Ascending aorta (tissue), 2 donors: ENCODE measurements at regions not wholly inside any gene's neighbourhood (a gene's known extent, or its start where the extent isn't known, plus 50 kb on each side); places are given as distances from the start of the nearest gene placed in this dataset.
A peak's percentile ranks its signal among the peaks of the same experiment; 100 is the strongest.

Source experiments
- DNase-seq, 2 donors: peaks; one replicate each; pipeline ENCODE4 v3.0.0-alpha.2; 2019; ENCODE audit warnings: low spot score in 2 of 2
- H3K27ac ChIP-seq, 2 donors: fragments of 200-600 bp; sonication (generic); one replicate each; pipeline ENCODE4 v1.5.1; 2016 to 2017; ENCODE audit warnings: mild to moderate bottlenecking in 1 of 2
- H3K27me3 ChIP-seq: fragments of 200-600 bp; sonication (generic); one replicate; pipeline ENCODE4 v1.5.1; 2017
- H3K36me3 ChIP-seq, 2 donors: fragments of 200-600 bp; sonication (generic); one replicate each; pipeline ENCODE4 v1.5.1; 2016
- H3K4me1 ChIP-seq, 2 donors: fragments of 200-600 bp; sonication (generic); one replicate each; pipeline ENCODE4 v1.5.1; 2016 to 2017; ENCODE audit warnings: mild to moderate bottlenecking in 1 of 2
- H3K4me3 ChIP-seq, 2 donors: fragments of 200-600 bp; sonication (generic); one replicate each; pipeline ENCODE4 v1.5.1; 2016 to 2017; ENCODE audit warnings: mild to moderate bottlenecking in 1 of 2
- H3K9me3 ChIP-seq, 2 donors: fragments of 200-600 bp; sonication (generic); one replicate each; pipeline ENCODE4 v1.5.1; 2016
- intact Hi-C: fragments of 100-400 bp; cut with DNase I; formaldehyde crosslinking; loops from one replicate; pipeline ENCODE4 v1.15.1; 2023
- TF ChIP-seq, protein P1 (sequence below), 3 experiments: fragments of 200-600 bp in 2 of 3; fragments of 450-650 bp in 1 of 3; sonication (generic) in 2 of 3; IDR thresholded peaks; one replicate each; pipeline ENCODE4 v1.5.1; 2016 to 2019; ENCODE audit warnings: antibody characterized with exemption in 3 of 3, mild to moderate bottlenecking in 1 of 3, moderate library complexity in 1 of 3

DNA sequence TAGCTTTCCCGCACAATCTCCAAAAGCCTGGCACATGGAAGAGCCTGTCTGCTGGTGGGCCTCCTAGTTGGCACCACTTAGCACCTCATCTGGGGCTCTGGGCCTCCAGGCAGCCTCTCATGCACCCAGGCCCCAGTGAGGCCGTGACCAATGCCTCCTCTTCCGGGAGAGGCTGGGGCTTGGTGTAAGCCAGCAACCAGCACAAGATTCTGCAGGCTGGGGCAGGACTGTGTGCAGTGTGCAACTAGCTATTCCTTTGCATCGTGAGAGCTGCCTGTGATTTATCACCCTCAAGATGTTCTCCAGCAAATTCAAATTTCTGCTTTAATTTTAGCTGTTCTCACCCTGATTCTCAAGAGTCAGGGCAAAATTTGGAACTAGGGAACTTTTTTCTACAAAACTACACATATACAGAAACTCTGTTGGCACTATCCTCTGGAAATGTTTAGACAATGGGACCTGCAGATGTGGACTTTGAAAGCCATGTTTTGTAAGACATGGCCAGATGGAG lies 603.7 kb upstream of the MKI67 start:
- no peaks in the 10 kb centered on the region for H3K27me3 ChIP-seq
- H3K4me3 ChIP-seq, result no peak overlapping the region
- H3K36me3 ChIP-seq, result no peaks in the 10 kb centered on the region
- H3K27ac ChIP-seq, result no peak overlapping the region
- intact Hi-C loops, result no loop called here
- peak in 1 of 2 donors; percentile 19 for DNase-seq
- no peaks in the 10 kb centered on the region for H3K9me3 ChIP-seq
- TF ChIP-seq, protein P1, sequence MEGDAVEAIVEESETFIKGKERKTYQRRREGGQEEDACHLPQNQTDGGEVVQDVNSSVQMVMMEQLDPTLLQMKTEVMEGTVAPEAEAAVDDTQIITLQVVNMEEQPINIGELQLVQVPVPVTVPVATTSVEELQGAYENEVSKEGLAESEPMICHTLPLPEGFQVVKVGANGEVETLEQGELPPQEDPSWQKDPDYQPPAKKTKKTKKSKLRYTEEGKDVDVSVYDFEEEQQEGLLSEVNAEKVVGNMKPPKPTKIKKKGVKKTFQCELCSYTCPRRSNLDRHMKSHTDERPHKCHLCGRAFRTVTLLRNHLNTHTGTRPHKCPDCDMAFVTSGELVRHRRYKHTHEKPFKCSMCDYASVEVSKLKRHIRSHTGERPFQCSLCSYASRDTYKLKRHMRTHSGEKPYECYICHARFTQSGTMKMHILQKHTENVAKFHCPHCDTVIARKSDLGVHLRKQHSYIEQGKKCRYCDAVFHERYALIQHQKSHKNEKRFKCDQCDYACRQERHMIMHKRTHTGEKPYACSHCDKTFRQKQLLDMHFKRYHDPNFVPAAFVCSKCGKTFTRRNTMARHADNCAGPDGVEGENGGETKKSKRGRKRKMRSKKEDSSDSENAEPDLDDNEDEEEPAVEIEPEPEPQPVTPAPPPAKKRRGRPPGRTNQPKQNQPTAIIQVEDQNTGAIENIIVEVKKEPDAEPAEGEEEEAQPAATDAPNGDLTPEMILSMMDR (IDR thresholded peaks at IDR 0.05), result no peak
- H3K4me1 ChIP-seq, result no peaks in the 10 kb centered on the region

DNA sequence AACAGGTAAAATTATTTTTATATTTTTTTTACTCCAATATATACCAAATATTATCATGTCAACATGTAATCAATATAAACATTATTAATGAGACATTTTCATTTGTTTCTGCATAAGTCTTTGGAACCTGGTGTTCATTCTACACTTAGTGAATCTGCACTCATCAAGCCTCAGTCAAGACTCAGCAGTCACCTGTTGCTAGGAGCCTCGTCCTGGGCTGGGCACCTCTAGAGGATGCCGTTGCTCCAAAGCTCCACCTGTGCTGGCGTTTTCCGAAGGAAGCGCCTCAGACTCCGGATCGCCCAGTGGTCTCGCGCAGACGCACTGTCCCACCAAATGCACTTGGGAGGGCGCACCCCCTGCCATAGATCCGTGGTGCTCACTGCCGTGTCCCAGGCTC lies 604.7 kb upstream of the MKI67 start:
- no peak overlapping the region for H3K27ac ChIP-seq
- no peaks in the 10 kb centered on the region for H3K27me3 ChIP-seq
- no peaks in the 10 kb centered on the region for H3K9me3 ChIP-seq
- intact Hi-C loops, result no loop called here
- no peaks in the 10 kb centered on the region for H3K36me3 ChIP-seq
- no peaks in the 10 kb centered on the region for H3K4me1 ChIP-seq
- DNase-seq, result no peak
- TF ChIP-seq, protein P1 (IDR thresholded peaks at IDR 0.05), result no peak
- H3K4me3 ChIP-seq, result no peak overlapping the region

DNA sequence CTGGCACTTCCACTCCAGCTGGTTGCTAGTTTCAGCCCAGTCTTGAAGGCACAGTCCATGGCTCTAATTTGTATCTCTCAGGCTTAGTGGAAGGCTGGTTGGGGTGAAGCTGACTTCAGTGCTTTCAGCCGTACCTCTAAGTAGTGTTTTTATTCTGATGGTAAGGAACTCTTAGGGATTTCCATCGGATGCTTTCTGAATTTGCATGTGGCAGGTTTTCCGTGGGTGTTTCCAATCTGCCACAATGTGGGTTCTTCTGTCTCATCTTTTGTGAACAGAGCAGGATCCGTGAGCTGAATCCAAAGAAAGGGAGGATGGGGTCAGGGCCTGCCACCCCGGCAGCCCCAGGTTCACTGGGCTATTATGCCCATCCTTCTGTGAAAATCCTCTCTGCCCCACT lies 607.9 kb upstream of the MKI67 start:
- intact Hi-C loops, result no loop called here
- Histone ChIP-seq H3K9me3 (no peaks in the 10 kb centered on the region), H3K4me1 (no peaks in the 10 kb centered on the region), H3K27ac (no peak overlapping the region), H3K36me3 (no peaks in the 10 kb centered on the region), H3K27me3 (no peaks in the 10 kb centered on the region), H3K4me3 (no peak overlapping the region)
- TF ChIP-seq, protein P1 (IDR thresholded peaks at IDR 0.05), result no peak
- no peak for DNase-seq

DNA sequence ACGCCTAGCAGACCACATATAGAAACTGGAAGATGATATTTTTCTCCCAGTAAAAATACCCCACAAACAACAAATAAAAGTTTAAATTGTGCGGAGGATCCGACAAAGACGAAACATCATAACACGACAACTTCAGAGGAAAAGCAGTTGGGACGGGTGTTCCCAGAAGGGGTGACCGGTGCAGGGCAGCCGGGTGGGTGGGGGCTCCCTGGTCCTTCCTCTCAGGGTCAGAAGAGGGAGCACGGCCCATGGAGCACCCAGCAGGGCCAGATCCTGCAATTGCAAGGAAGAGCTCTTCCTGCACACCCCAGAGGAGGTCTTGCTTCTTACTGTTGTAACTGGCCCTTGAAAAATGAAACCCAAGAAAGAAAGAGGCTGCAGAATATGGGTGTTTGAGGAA lies 608.5 kb upstream of the MKI67 start:
- Histone ChIP-seq H3K27me3 (no peaks in the 10 kb centered on the region), H3K9me3 (no peaks in the 10 kb centered on the region), H3K27ac (no peak overlapping the region), H3K36me3 (no peaks in the 10 kb centered on the region), H3K4me1 (no peaks in the 10 kb centered on the region), H3K4me3 (no peak overlapping the region)
- DNase-seq, result no peak
- intact Hi-C loops, result no loop called here
- TF ChIP-seq, protein P1 (IDR thresholded peaks at IDR 0.05), result no peak

- TF ChIP-seq, protein P1 (IDR thresholded peaks at IDR 0.05), result no peak
- no peak overlapping the region for H3K4me3 ChIP-seq
- no peak for DNase-seq
- intact Hi-C loops, result no loop called here
- H3K36me3 ChIP-seq, result no peaks in the 10 kb centered on the region
- H3K27ac ChIP-seq, result no peak overlapping the region
- no peaks in the 10 kb centered on the region for H3K4me1 ChIP-seq
- H3K9me3 ChIP-seq, result no peaks in the 10 kb centered on the region
- H3K27me3 ChIP-seq, result no peaks in the 10 kb centered on the region
Measured at GRCh38 chr10:128735996-128736395, 609.8 kb upstream of the MKI67 start.

GRCh38 chr10:128738386-128738915 lies 612.2 kb upstream of the MKI67 start:
- no peaks in the 10 kb centered on the region for H3K4me1 ChIP-seq
- TF ChIP-seq, protein P1 (IDR thresholded peaks at IDR 0.05), result no peak
- DNase-seq, result no peak
- H3K36me3 ChIP-seq, result no peaks in the 10 kb centered on the region
- H3K27me3 ChIP-seq, result no peaks in the 10 kb centered on the region
- intact Hi-C loops, result no loop called here
- no peak overlapping the region for H3K27ac ChIP-seq
- H3K9me3 ChIP-seq, result no peaks in the 10 kb centered on the region
- no peak overlapping the region for H3K4me3 ChIP-seq
